ENCODE measurements at regions not wholly inside any gene's neighbourhood (a gene's known extent, or its start where the extent isn't known, plus 50 kb on each side); places are given as distances from the start of the nearest gene placed in this dataset.

DNA sequence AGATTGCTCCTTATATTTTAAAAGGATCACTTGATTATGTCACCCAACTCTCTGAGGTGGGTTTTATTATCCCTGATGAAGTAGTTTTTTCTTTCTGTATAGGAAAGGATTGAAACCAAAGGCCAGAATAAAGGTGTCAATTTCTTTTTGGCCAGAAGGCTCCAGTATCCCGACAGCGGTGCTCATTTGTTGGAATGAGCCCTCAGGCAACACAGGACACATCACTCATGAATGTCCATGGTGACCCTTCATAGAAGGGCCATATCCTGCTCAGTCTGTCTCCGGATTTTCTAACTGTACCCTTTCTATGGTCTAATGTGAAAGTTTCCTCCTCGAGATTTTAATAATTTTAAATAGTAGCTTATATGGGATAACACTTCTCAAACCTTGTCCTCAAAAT is 171.3 kb upstream of the USP24 start:
- Mint-ChIP-seq H3K9me3 (no peaks in the 10 kb centered on the region), H3K27ac (no peak overlapping the region), H3K27me3 (ENCODE audit: low read depth in 2 of 2) (peaks cover 17 to 18% of the 10 kb centered on the region in 2 donors), H3K4me3 (no peak overlapping the region), H3K36me3 (no peaks in the 10 kb centered on the region), H3K4me1 (no peaks in the 10 kb centered on the region)
- Histone ChIP-seq H3K27me3 (ENCODE audit: control insufficient read depth, insufficient read depth, low read length) (no peaks in the 10 kb centered on the region), H3K27ac (ENCODE audit: low read length) (no peak overlapping the region), H3K4me3 (ENCODE audit: low read length) (no peak overlapping the region), H3K36me3 (ENCODE audit: control insufficient read depth, insufficient read depth, low read length) (no peaks in the 10 kb centered on the region), H3K9me3 (ENCODE audit: control insufficient read depth, insufficient read depth, low read length) (no peaks in the 10 kb centered on the region), H3K4me1 (ENCODE audit: control insufficient read depth, insufficient read depth, low read length) (no peaks in the 10 kb centered on the region)
- TF ChIP-seq, protein P1, sequence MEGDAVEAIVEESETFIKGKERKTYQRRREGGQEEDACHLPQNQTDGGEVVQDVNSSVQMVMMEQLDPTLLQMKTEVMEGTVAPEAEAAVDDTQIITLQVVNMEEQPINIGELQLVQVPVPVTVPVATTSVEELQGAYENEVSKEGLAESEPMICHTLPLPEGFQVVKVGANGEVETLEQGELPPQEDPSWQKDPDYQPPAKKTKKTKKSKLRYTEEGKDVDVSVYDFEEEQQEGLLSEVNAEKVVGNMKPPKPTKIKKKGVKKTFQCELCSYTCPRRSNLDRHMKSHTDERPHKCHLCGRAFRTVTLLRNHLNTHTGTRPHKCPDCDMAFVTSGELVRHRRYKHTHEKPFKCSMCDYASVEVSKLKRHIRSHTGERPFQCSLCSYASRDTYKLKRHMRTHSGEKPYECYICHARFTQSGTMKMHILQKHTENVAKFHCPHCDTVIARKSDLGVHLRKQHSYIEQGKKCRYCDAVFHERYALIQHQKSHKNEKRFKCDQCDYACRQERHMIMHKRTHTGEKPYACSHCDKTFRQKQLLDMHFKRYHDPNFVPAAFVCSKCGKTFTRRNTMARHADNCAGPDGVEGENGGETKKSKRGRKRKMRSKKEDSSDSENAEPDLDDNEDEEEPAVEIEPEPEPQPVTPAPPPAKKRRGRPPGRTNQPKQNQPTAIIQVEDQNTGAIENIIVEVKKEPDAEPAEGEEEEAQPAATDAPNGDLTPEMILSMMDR (IDR thresholded peaks at IDR 0.05), result no peak
- no peak for ATAC-seq
- WGBS (ENCODE audit: insufficient coverage), result 97% methylated on average over 2 of the region's 4 CpGs
- intact Hi-C loops (cut with micrococcal nuclease), result no loop called here
- no peak for DNase-seq

DNA sequence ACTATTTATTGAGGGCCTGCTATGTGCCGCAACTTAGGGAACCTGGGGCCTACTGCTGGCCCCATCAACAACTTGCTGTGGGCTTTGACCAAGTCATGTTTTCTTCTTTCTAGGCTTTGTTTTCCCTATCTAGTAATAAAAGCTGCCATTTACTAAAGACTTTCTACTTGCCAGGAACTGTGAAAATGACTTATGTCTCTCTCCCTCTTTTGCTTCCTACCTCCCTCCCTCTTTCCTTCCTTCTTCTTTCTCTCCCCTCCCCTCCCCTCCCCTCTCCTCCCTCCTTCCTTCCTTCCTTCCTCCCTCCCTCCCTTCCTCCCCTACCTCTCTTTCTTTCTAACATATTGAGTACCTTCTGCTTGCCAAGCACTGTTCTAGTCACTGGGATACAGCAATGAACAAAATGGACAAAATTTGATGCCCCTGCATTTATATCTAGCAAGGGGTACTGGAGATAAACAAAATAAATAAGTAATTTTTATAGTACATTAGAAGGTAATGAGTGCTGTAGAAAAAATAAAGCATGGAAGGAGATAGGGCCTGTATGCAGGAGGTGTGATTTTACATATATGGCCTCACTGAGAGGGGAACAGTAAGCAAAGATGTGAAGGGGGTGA is 170.3 kb upstream of the USP24 start:
- WGBS (ENCODE audit: insufficient coverage), result 90% methylated on average over 1 of the region's 1 CpG
- peaks cover 8 to 13% of the 10 kb centered on the region in 2 donors for H3K27me3 Mint-ChIP-seq (ENCODE audit: low read depth in 2 of 2)
- TF ChIP-seq, protein P1 (IDR thresholded peaks at IDR 0.05), result no peak
- no peaks in the 10 kb centered on the region for H3K9me3 ChIP-seq (ENCODE audit: control insufficient read depth, insufficient read depth, low read length)
- H3K36me3 ChIP-seq (ENCODE audit: control insufficient read depth, insufficient read depth, low read length), result no peaks in the 10 kb centered on the region
- H3K4me1 Mint-ChIP-seq, result no peaks in the 10 kb centered on the region
- H3K27me3 ChIP-seq (ENCODE audit: control insufficient read depth, insufficient read depth, low read length), result no peaks in the 10 kb centered on the region
- H3K27ac Mint-ChIP-seq, result no peak overlapping the region
- H3K4me1 ChIP-seq (ENCODE audit: control insufficient read depth, insufficient read depth, low read length), result no peaks in the 10 kb centered on the region
- DNase-seq (no peak), ATAC-seq (no peak)
- intact Hi-C loops (cut with micrococcal nuclease), result no loop called here
- H3K4me3 ChIP-seq (ENCODE audit: low read length), result no peak overlapping the region
- no peaks in the 10 kb centered on the region for H3K9me3 Mint-ChIP-seq
- H3K4me3 Mint-ChIP-seq, result no peak overlapping the region
- no peaks in the 10 kb centered on the region for H3K36me3 Mint-ChIP-seq
- H3K27ac ChIP-seq (ENCODE audit: low read length), result no peak overlapping the region

DNA sequence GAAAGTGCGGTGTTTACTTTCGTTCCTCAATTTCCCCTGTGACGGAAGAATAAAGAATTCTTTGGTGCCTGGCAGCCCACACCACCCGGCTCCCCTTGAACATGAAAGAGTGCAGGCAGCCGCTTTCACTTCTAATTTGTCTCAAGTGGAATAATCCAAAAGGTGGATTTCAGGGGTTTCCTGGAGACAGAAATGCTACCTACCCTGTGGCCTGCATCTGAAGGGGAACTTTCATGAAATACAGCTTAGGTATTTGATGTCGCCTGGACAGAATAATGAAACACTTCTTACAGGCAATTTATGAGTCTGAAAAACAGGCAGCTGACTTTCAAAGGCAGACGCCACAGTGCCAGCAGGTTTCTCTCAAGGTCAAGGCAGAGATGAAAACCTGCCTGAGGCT is 169.5 kb upstream of the USP24 start:
- Histone ChIP-seq H3K9me3 (ENCODE audit: control insufficient read depth, insufficient read depth, low read length) (no peaks in the 10 kb centered on the region), H3K4me1 (ENCODE audit: control insufficient read depth, insufficient read depth, low read length) (no peaks in the 10 kb centered on the region), H3K4me3 (ENCODE audit: low read length) (no peak overlapping the region), H3K27ac (ENCODE audit: low read length) (no peak overlapping the region), H3K27me3 (ENCODE audit: control insufficient read depth, insufficient read depth, low read length) (no peaks in the 10 kb centered on the region), H3K36me3 (ENCODE audit: control insufficient read depth, insufficient read depth, low read length) (no peaks in the 10 kb centered on the region)
- no peak overlapping the region for H3K27ac Mint-ChIP-seq
- intact Hi-C loops (cut with micrococcal nuclease), result no loop called here
- no peaks in the 10 kb centered on the region for H3K4me1 Mint-ChIP-seq
- no peaks in the 10 kb centered on the region for H3K36me3 Mint-ChIP-seq
- no peaks in the 10 kb centered on the region for H3K9me3 Mint-ChIP-seq
- 78% methylated on average over 7 of the region's 7 CpGs for WGBS (ENCODE audit: insufficient coverage)
- H3K4me3 Mint-ChIP-seq, result no peak overlapping the region
- TF ChIP-seq, protein P1 (IDR thresholded peaks at IDR 0.05), result no peak
- DNase-seq (no peak), ATAC-seq (no peak)
- peaks cover 0 to 8% of the 10 kb centered on the region in 2 donors for H3K27me3 Mint-ChIP-seq (ENCODE audit: low read depth in 2 of 2)

DNA sequence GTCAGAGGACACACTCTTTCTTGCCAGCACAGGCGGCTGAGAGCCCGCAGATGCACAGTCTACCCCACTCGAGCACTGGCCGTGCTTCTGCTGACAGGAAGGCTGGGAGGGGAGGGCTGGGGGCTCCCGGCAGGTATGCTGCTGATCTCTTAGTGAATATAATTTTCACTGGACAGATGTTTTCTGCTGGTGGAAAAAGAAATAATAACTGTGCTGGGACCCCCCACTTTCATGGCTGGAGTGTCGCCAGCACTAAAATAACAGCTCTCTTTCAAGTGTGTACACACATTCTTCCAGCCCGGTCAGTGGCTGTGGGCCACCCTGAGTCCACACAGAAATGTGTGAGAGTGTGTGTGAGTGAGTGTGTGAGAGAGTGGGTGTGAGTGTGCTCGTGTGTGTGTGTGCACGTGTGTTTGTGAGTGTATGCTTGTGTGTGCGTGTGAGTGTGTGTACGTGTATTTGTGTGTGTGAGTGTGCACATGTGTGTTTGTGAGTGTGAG is 167.7 kb upstream of the USP24 start:
- Mint-ChIP-seq H3K4me1 (peaks cover 6 to 11% of the 10 kb centered on the region in 2 donors), H3K4me3 (no peak overlapping the region), H3K9me3 (no peaks in the 10 kb centered on the region), H3K36me3 (no peaks in the 10 kb centered on the region), H3K27me3 (ENCODE audit: low read depth in 2 of 2) (peaks cover 0 to 1% of the 10 kb centered on the region in 2 donors), H3K27ac (no peak overlapping the region)
- no peak overlapping the region for H3K4me3 ChIP-seq (ENCODE audit: low read length)
- DNase-seq (no peak), ATAC-seq (no peak)
- intact Hi-C loops (cut with micrococcal nuclease), result no loop called here
- no peak overlapping the region for H3K27ac ChIP-seq (ENCODE audit: low read length)
- TF ChIP-seq, protein P1 (IDR thresholded peaks at IDR 0.05), result no peak
- no peaks in the 10 kb centered on the region for H3K36me3 ChIP-seq (ENCODE audit: control insufficient read depth, insufficient read depth, low read length)
- no peaks in the 10 kb centered on the region for H3K9me3 ChIP-seq (ENCODE audit: control insufficient read depth, insufficient read depth, low read length)
- H3K4me1 ChIP-seq (ENCODE audit: control insufficient read depth, insufficient read depth, low read length), result no peaks in the 10 kb centered on the region
- no peaks in the 10 kb centered on the region for H3K27me3 ChIP-seq (ENCODE audit: control insufficient read depth, insufficient read depth, low read length)
- 92% methylated on average over 11 of the region's 11 CpGs for WGBS (ENCODE audit: insufficient coverage)
